CD4-positive, alpha-beta T cell treated with Interleukin-6 at 100 ng/mL for 8 hours (primary cell): ENCODE measurements at regions not wholly inside any gene's neighbourhood (a gene's known extent, or its start where the extent isn't known, plus 50 kb on each side); places are given as distances from the start of the nearest gene placed in this dataset.

Experiments
- DNase-seq: peaks from one replicate; pipeline ENCODE4 v3.0.0-alpha.2; 2020; ENCODE audit warnings: mixed read lengths, low spot score

GRCh38 chr4:123455360-123455759 is 58.8 kb downstream of the SPRY1 start:
- no peak for DNase-seq

DNA sequence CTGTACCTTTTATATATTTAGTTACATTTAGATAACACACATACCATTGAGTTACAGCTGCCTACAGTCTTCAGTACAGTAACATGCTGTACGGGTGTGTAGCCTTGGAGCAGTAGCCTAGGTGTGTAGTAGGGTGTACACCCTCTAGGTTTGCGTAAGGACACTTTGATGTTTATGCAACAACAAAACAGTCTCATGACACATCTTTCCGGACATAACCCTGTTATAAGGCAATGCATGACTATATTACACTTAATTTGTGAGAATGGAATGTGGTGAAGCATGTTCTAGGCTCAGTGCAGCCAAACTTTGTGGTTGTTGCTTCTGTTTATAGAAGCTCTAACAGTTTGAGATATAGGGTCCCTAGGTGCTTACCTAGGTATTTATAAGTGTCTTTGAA is 65.4 kb downstream of the SPRY1 start:
- no peak for DNase-seq

- DNase-seq: no peak
Observed at GRCh38 chr4:123463869-123464268, 67.3 kb downstream of the SPRY1 start.

- no peak for DNase-seq
Observed at GRCh38 chr4:123465416-123465815, 68.8 kb downstream of the SPRY1 start.

DNA sequence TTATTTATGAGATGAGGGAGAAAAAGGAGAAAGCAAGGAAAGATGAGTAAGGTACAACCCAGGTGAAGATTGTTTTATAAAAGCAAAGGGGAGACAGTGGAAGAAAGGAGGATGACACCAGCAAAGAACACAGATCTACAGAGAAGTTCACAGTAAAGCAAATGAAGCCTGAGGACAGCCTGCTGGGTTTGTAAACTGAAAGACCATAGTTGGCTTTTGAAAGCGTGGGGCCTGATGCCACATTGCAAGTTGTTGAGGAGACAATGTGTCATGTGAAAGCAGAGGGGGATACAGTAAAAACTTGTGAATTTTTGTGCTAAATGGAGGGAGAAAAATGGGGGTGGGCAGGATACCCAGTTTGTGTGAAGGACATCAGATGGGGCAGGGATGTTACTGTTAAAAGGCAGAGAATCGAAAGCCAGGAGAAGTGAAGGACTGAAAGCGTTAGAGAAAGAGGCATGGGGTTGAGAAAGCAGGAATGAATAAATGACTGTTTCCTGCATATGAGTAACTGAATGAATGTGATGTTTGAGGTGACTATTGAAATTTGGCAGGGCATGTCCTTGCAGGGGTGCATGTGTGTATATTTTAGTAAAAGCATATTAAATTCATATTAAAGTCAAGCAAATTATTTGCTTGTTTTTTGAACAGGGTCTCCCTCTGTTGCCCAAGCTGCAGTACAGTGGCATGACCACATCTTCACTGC is 69.6 kb downstream of the SPRY1 start:
- DNase-seq: no peak

GRCh38 chr4:123468479-123469031 is 72.0 kb downstream of the SPRY1 start:
- DNase-seq: no peak

- DNase-seq: no peak
Observed at GRCh38 chr4:123469245-123469644, 72.7 kb downstream of the SPRY1 start.

DNA sequence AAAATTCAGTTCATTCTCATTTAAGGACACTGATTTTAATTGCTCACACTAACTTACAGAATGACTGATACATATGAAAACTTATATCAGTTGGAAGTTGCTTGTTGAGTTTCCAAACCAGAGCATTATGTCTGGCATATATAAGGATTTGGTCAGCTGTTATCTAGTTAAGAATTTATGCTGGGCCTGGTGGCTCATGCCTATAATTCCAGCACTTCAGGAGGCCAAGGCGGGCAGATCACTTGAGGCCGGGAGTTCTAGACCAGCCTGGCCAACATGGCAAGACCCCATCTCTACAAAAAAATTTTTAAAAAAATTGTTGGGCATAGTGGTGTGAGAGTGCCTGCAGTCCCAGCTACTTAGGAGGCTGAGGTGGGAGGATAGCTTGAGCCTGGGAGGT is 73.1 kb downstream of the SPRY1 start:
- DNase-seq: no peak

DNA sequence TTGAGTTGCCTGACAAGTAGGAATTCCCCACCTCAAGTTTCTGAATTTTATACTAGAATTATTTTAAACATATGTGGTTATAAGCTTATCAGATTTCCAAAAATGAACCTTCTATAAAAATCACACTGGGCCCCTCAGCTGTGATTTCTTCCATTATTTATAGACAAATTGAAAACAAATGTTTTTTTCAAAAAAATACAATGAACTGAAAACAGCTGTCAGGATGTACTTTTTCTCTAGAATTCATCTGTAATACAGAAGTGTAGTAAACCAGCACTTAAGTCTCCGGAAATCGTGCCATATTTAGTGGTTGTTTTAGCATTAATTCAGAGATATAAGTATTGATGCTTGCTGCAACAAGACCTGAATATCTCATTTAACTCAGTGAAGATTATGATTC is 74.0 kb downstream of the SPRY1 start:
- no peak for DNase-seq

- DNase-seq: no peak
Observed at GRCh38 chr4:123471655-123472369, 75.2 kb downstream of the SPRY1 start.

GRCh38 chr4:123474817-123475216 is 78.2 kb downstream of the SPRY1 start:
- DNase-seq: no peak

DNA sequence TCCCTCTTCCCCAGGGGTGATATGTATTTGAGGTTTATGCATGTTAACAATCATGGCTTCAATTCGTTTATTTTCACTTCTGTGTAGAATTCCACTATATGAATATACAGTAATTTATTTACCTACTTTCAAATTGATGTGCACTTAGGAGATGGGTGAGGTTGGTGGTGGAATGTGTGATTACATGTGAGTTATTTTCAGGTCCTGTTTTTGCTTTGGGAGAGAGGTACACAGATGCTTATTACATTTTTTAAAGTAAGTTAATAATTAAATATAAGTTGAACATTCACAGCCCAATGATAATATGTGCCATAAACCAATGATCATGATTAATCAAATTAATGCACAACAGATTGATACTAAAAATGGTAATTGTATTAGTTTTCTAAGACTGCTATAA is 79.5 kb downstream of the SPRY1 start:
- no peak for DNase-seq

DNA sequence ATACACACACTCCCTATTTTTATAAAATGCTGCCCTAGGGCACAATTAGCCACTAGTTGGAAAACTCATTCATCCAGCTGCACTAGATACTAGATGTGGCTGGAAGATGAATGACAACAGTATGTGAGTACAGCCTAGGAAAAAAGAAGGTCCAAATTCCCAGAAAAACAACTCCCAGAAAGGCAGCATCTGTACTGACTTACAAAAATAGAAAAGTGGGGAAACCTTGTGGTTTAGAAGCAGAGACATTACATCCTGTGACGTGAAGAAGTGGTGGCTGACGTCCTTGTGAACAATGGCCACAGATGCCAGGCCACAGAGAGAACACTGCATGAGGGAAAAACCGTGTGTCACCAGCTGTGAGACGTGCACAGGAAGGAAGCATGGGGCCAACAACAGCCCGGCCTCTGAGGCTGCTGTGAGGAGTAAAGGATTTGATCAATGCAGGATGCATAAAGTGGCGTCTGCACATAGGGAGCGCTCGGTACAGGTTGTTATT is 81.2 kb downstream of the SPRY1 start:
- DNase-seq: peak; percentile 2

GRCh38 chr4:123478859-123479345 is 82.3 kb downstream of the SPRY1 start:
- no peak for DNase-seq

GRCh38 chr4:123479944-123480343 is 83.3 kb downstream of the SPRY1 start:
- no peak for DNase-seq

- DNase-seq: no peak
Observed at GRCh38 chr4:123480706-123481418, 84.3 kb downstream of the SPRY1 start.

- DNase-seq: no peak
Observed at GRCh38 chr4:123481717-123482116, 85.1 kb downstream of the SPRY1 start.

GRCh38 chr4:123484291-123484926 is 87.8 kb downstream of the SPRY1 start:
- DNase-seq: no peak

DNA sequence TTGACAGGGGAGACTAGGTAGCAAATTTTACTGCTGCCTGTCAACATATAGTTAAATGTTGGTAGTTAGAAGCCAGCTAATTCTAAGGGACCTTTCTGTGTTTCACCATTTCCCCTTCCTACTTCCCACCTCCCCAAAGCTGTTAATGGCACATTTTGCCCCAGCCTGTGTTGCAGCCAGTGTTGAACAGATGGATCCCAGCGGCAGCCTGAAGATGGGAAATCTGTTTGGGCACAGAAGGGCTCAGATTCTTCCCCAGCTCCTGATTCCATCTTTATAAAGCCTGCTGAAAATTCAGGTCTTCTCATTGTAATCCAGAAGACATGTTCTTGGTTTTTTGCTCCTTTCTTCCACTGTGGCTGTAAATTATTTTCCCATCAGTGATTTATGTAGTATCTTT is 89.0 kb downstream of the SPRY1 start:
- DNase-seq: no peak

DNA sequence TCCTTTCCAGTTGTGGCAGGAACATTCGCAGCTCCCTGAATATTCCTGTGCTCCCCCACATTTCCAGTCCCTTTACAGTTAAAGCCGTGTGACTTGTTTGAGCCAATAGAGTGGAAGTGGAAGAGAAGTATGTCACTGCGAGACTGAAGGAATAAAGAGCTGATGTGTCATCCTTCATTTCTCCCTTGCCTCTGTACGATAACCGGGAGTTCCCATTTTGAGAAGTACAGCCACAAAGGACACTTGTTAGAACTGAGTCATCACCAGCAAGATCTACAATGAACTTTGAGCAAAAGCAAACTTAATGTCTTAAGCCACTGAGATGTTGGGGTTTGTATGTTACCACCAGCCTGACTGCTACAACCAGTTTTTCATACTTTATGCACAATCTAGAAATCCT is 92.3 kb downstream of the SPRY1 start:
- DNase-seq: no peak

- DNase-seq: no peak
Observed at GRCh38 chr4:123495530-123495929, 98.9 kb downstream of the SPRY1 start.

- DNase-seq: no peak
Observed at GRCh38 chr4:123496421-123496820, 99.8 kb downstream of the SPRY1 start.
